Activated T-cell treated with anti-CD3 and anti-CD28 coated beads for 4 hours (primary cell): ENCODE measurements at regions not wholly inside any gene's neighbourhood (a gene's known extent, or its start where the extent isn't known, plus 50 kb on each side); places are given as distances from the start of the nearest gene placed in this dataset.
"Not testable (repeated sequence)": the region's sequence is repeated elsewhere in the genome, so short reads cannot be mapped to it uniquely, and the experiment has no call there.

Experiments used
- DNase-seq: peaks from one replicate; pipeline ENCODE4 v3.0.0-alpha.2; 2020

DNA sequence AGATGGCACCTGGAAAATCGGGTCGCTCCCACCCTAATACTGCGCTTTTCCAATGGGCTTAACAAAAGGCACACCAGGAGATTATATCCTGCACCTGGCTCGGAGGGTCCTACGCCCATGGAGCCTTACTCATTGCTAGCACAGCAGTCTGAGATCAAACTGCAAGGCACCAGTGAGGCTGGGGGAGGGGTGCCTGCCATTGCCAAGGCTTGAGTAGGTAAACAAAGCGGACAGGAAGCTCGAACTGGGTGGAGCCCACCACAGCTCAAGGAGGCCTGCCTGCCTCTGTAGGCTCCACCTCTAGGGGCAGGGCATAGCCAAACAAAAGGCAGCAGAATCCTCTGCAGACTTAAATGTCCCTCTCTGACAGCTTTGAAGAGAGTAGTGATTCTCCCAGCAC lies 814.8 kb downstream of the SEMA5A start:
- not testable (repeated sequence) for DNase-seq

DNA sequence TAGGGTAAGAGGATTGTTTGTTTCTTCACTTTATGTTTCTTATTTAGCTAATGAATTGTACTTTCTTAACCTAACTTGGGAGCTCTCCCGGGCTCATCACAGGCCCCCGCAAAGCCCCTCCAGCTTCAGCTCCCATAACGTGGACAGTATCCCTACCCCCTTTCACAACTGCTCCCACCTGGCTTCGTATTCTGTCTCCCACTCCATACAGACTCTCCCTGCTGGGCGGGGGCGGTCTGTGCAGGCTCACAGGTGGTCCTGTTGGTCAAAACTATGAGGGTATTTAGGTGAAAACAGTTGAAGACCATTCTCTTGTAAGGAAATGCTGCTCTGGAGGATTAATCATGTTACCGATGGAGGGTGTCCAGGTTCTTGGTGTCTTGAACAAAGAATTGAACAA lies 805.3 kb downstream of the SEMA5A start:
- DNase-seq: no peak

DNA sequence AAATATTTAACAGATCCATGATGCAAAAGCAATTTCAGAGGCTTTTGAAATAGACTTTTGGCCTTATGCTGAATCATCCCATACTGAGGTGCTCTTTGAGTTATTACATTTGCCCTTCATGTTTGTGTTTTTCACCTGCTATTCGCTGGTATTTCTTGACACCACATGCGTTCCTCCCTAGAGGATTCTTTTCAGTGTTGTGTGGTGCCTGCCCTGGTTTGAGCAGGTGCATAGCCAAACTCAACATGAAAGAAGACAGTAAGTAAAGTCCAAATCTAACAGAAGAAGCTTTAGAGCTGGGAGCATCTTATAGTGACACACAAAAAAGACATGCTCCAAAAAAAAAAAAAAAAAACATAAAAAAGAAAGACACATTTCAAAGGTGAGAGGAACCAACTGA lies 796.3 kb downstream of the SEMA5A start:
- DNase-seq: no peak

DNA sequence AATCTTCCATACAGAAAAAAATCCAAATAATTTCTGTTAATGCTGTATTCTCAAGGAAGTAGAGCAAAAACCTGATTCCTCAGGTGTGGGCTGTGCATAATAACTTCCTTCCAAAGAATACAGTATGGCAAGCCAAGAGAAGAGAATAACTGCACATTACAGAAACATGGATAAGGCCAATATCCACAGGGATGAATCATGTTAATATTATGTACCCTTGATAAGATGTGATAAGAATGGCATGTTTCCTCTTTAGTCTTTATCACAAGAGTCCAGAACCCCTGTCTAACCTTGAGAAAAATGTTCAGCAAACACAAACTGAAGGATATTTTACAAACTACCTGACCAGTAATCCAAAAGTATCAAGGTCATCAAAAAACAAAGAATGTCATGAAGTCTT lies 795.8 kb downstream of the SEMA5A start:
- no peak for DNase-seq

DNA sequence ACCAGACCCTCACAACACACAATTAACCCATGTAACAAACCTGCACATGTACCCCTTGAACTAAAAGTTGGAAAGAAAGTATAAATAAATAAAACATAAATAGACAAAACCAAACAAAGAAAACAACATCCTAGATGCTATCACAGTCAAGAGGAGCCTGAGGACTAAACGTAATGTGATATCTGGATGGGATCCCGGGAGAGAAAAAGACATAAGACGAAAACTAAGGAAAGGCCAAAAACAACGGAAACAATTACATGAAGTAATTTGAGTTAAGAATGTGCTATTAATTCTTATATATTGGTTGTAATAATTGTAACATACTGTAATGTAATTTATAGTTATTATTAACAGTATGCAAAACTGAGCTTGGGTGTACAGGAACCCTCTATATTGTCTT lies 793.9 kb downstream of the SEMA5A start:
- no peak for DNase-seq

DNA sequence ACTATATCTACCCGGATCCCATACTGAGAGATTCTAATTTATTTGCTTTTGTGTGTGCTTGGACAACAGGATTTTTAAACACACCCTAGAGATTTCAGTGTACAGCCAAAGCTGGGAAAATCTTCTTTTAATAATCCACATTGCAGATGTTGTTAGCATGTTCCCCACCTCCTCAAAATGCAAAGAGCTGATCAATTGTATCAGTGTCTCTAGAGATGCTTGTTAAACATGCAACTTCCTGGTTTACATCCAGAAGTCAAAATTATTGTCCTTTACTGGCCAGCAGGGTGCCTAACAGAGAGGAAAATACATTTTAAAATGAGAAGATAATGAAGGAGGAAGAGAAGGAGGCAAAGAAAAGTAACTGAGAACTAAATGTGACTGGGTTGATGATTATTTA lies 793.3 kb downstream of the SEMA5A start:
- DNase-seq: no peak

DNA sequence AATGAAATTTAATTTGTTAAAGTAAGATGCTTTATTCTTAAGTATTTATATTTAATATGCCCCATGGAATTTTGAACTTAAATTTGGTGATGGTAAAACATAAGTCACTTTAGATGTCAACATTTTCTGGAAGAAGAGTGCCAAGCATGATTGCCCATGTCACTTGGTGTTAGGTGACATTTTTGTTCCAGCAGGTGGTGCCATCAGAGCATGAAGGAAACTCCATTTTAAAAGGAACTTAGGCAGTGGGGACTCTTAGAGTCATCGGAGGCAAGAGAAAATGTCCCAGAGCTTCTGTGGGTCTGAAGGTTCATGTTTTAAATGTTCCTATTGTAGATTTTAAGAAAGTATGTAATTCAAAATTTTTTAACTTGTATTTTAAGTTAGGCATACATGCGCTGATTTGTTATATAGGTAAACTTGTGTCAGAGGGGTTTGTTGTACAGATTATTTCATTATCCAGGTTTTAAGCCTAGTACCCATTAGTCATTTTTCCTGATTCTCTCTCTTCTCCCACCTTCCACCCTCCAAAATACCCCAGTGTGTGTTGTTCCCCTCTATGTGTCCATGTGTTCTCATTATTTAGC lies 789.3 kb downstream of the SEMA5A start:
- no peak for DNase-seq

DNA sequence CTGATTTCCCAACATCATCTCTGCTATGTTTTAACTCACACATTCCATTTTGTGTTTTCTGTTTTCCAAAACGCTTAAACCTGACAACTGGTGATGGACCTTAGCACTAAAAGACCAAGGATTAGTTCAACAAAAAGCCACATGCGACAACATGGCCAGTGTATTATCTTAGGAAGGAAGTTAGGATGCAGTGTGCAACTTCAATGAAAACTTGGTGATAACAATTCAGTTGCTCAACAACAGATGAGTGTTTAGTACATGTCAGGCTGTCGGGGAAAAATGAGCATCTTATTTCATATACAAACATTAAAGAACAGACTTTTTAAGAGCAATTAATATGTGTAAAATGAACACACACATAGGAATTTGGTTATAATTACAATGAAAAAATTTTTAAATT lies 780.0 kb downstream of the SEMA5A start:
- DNase-seq: no peak

DNA sequence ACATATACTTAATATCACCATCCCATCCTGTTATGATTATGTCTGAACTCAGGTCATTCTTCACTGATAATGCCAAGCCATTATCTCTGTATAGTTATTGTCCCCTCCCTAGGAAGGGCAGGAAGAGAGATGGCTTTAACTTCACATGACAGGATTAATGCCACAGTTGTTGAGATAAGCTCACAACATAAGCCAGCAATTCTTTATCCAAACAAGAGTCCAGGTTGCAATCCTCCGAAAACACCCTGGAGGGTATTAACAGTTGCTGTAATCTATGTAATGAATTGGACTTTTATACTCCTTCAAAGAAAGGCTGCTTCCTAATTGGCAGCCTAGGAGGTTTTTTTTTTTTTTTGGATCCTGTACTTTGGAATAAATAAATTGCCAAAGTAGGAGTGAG lies 779.4 kb downstream of the SEMA5A start:
- no peak for DNase-seq

DNA sequence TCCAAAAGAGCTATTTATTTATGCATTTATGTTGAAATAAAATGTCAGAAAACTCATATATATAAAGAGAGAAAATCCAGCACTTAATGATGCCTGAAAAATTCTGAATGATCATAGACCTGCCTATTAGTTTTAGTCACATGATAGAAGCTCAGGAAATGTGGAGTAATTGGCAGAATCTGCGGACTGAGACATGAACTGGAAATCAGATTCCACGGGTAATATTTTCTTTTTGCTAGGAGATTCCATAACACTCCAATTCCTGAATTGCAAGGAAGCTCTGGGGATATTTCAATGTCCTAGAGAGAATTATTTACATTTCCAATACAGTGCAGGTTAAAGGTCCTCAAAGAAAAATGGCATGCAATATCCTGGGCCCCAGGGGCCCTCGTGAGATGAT lies 778.8 kb downstream of the SEMA5A start:
- DNase-seq: no peak

DNA sequence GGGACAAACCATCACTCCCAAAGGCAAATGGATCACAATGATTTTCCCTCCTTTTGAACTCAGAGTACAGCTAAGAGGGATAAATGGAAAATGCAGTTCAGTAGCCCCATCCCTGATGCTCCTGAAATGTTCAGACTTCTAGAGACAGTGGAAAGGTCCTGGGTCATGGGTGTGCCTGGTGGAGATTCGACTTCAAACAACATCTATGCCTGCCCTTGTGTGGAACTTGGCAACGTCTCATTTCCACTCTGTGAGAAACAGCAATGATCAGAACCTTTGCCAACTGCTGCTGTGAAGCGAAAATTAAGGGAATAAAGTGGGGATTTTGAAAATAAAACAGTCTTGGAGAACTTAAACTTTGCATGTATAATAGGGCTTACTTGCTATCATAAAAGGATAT lies 778.1 kb downstream of the SEMA5A start:
- no peak for DNase-seq

DNA sequence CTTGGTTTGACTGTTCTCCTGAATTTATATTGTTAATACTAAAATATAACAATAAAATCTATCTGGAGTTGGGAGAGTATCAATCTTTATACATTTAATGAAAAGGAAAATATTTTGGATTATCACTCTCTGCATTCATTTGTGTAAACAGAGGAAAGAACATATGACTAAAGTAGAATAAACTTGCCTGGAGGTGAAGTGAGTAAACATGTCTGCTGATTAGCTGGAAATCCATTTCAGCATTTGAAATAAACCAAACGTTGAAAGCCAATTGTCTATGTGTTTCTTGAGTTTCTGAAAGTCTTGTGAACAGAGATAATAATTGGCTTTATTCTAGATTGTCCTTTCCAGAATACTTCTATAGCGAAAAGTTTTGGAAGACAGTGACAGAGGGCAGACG lies 776.2 kb downstream of the SEMA5A start:
- DNase-seq: no peak

DNA sequence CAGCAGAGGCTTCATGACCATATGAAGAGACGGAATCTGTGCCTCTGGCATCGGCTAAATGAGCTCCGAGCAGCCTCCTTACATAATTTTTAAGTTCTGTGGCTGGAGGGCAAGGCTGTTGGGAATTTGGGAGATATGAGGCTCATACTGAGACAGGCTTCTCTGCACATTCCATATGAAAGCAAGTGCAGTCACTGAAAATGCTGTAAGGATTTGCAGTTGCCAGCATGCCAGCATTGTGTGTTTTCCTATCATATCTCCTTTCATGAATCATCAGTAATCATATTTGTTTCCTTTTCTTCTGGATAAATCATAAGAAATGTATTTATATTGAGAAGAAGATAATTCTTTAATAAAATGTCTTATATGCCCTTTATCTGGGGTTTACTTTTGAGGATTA lies 775.4 kb downstream of the SEMA5A start:
- DNase-seq: no peak

GRCh38 chr5:8773046-8773615 lies 772.7 kb downstream of the SEMA5A start:
- no peak for DNase-seq

GRCh38 chr5:8784692-8785091 lies 761.2 kb downstream of the SEMA5A start:
- no peak for DNase-seq

DNA sequence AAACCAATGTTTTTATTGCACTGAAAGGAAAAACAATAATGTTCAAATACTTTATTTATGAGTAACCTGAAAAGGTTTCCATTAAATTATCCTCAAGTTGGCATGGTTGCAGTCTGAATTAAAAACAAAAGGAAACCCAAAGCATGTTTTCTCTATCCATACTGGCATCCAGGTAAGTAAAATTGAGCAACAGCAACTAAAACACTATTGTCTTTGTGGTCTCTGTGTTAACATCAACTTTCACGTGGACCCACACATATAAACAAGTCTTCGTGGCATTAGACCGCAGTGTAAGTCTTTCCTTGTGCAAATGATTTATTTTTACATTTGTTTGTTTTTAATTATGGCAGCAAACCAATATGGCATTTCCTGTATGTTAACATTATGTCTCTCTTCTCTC lies 757.6 kb downstream of the SEMA5A start:
- DNase-seq: no peak

DNA sequence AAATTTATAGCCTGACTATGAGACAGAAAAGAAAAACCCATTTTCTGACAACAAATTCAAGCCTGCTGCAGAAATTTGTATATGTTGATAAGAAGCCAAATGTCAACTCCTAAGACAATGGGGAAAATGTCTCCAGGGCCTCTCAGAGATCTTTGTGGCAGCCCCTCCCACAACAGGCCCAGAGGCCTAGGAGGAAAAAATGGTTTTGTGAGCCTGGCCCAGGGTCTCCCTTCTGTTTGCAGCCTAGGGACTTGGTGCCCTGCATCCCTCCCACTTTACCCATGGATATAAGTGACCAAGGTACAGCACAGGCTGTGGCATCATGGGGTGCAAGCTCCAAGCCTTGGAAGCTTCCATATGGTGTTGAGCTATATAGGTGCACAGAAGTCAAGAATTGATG lies 740.2 kb downstream of the SEMA5A start:
- no peak for DNase-seq

DNA sequence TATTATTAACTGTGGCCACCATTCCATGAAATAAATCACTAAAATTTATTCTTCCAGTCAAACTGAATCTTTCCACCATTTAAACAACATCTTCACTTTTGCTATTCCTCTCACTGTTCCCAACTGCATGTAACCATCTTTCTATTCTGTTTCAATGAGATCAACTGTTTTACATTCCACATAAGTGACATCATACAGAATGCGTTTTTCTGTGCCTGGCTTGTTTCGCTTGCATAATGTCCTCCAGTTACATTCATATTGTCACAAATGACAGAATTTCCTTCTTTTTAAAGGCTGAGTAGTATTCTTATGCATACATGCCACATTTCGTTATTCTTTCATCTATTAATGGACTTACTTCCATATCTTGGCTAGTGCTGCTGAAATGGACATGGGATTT lies 738.2 kb downstream of the SEMA5A start:
- DNase-seq: no peak

DNA sequence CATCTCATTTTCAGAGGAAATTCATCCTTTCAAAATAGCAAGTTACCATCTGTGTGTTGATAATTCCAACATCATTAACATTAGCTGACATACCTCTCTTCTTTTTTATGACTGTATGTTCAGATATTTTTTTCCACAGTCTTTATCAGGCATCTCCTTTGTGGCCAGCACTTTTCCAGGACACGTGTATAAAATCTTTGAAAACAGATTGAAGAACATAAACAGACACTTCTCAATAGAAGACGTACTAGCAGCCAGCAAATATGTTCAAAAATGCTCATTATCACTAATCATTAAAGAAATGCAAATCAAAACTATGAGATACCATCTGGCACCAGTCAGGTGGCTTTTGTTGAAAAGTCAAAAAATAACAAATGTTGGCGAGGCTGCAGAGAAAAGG lies 734.3 kb downstream of the SEMA5A start:
- DNase-seq: no peak

DNA sequence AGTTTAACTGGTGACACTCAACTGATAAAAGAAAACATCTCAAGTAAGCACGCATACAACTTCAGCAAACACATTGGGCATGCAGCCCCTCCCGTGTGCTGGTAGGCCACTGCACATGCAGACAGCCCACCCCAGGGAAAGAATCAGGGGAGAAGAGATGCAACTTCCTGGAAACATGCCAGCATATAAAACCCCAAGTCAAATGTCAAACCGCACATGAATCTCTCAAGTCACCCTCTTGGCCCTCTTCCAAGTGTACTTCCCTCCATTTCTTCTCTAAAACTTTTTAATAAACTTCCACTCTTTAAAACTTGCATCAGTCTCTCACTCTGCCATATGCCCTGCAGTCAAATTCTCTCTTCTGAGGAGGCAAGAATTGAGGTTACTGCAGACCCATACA lies 732.7 kb downstream of the SEMA5A start:
- no peak for DNase-seq

- no peak for DNase-seq
Measured at GRCh38 chr5:8814105-8814504, 731.8 kb downstream of the SEMA5A start.

DNA sequence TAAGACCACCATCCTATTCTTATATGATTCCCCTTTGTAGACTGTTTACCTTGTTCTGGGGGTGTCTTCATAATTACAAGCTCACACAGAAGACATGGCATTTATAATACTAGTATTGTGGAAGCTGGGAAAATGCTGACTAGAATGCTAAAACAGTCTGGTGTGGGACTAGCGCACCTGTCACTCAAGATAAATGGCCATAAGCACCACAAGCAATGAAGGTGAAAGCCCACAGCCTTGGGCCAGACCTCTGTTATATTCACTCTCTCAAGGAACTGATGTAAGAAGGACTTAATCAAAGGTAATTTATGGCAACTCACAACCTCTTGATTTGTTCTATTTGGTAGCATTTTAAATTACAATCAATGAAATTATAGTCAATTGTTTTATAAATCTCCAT lies 721.5 kb downstream of the SEMA5A start:
- DNase-seq: no peak

- no peak for DNase-seq
Measured at GRCh38 chr5:8825139-8825757, 720.6 kb downstream of the SEMA5A start.

DNA sequence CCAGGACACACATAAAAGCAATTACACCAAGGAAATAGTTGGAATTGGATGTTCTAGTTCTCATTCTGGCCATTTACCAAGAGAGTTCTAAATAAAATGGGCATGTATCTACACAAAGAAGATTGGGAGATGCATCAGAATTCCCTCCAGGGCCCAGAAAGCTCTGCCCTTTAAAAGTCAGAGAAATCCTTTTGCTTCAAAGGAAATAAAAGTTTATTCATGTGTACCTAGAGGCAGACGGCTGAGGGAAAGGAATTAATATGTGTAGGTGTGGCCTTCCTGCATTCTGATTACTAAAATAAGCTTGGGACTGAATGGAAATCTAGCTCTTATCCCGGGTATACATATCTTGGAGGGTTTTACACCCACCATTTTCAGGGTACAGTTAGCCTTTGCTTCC lies 719.4 kb downstream of the SEMA5A start:
- DNase-seq: no peak

GRCh38 chr5:8827696-8828095 lies 718.2 kb downstream of the SEMA5A start:
- DNase-seq: no peak
